PC-3 (cell line): ENCODE measurements at regions not wholly inside any gene's neighbourhood (a gene's known extent, or its start where the extent isn't known, plus 50 kb on each side); places are given as distances from the start of the nearest gene placed in this dataset.

Source experiments
- ATAC-seq: fragments of 200-7000 bp; cut with Tn5 transposase; 2 replicates; pipeline ENCODE4 v1.9.1; 2020; ENCODE audit warnings: mild to moderate bottlenecking, moderate library complexity
- BruUV-seq: library from RNA; stranded (reverse); fragments of 400-500 nt; replicated peaks from 2 replicates; lab custom pipeline; 2021; lab: Mats Ljungman, UMichigan
- CTCF ChIA-PET: fragments of 300-600 bp; sonication (Branson Sonifier 250); formaldehyde crosslinking; loops from one replicate; lab custom pipeline; 2022; ENCODE audit warnings: antibody characterized with exemption; lab: Charles Lee
- POLR2A ChIA-PET: fragments of 300-600 bp; sonication (Branson Sonifier 250); formaldehyde crosslinking; loops from one replicate; lab custom pipeline; 2022; ENCODE audit warnings: antibody characterized with exemption; ENCODE audit not compliant: unreplicated experiment; lab: Charles Lee
- DNase-seq: peaks from one replicate; pipeline ENCODE4 v3.0.0-alpha.2; 2015
- H2AFZ ChIP-seq: fragments of 300-600 bp; sonication (generic); 2 replicates; pipeline ENCODE4 v1.6.0; 2016; ENCODE audit warnings: antibody characterized with exemption, low read length
- H3F3A ChIP-seq: fragments of 300-600 bp; sonication (generic); one replicate; pipeline ENCODE4 v1.6.0; 2017; ENCODE audit warnings: antibody characterized with exemption, low read length, control low read depth, mild to moderate bottlenecking; ENCODE audit not compliant: unreplicated experiment
- H3K27ac ChIP-seq: fragments of 300-600 bp; sonication (generic); 2 replicates; pipeline ENCODE4 v1.5.1; 2016; ENCODE audit warnings: mild to moderate bottlenecking, low read length
- H3K27me3 ChIP-seq: fragments of 300-600 bp; sonication (generic); 2 replicates; pipeline ENCODE4 v1.6.1; 2016; ENCODE audit warnings: low read length, mixed read lengths
- H3K36me3 ChIP-seq: fragments of 300-600 bp; sonication (generic); 2 replicates; pipeline ENCODE4 v1.6.1; 2016; ENCODE audit warnings: low read depth, mixed run types, low read length, mixed read lengths
- H3K4me1 ChIP-seq: fragments of 300-600 bp; sonication (generic); 2 replicates; pipeline ENCODE4 v1.5.1; 2016; ENCODE audit warnings: low read length; ENCODE audit not compliant: insufficient read depth
- H3K4me2 ChIP-seq: fragments of 300-600 bp; sonication (generic); 2 replicates; pipeline ENCODE4 v1.6.0; 2016; ENCODE audit warnings: low read length
- H3K4me3 ChIP-seq: fragments of 300-600 bp; sonication (generic); 2 replicates; pipeline ENCODE4 v1.5.1; 2016; ENCODE audit warnings: mild to moderate bottlenecking, low read length, mixed read lengths
- H3K79me2 ChIP-seq: fragments of 300-600 bp; sonication (generic); 2 replicates; pipeline ENCODE4 v1.6.1; 2017; ENCODE audit warnings: low read length, mixed read lengths
- H3K9ac ChIP-seq: fragments of 300-600 bp; sonication (generic); 2 replicates; pipeline ENCODE4 v1.6.0; 2016; ENCODE audit warnings: mild to moderate bottlenecking, low read length
- H3K9me2 ChIP-seq: fragments of 300-600 bp; sonication (generic); replicated peaks from 2 replicates; pipeline ENCODE4 v1.6.1; 2016; ENCODE audit warnings: mixed run types, low read length, mixed read lengths
- H3K9me3 ChIP-seq: fragments of 300-600 bp; sonication (generic); 2 replicates; pipeline ENCODE4 v1.6.1; 2016; ENCODE audit warnings: low read length, mixed read lengths
- H4K20me1 ChIP-seq: fragments of 300-600 bp; sonication (generic); 2 replicates; pipeline ENCODE4 v1.6.1; 2016; ENCODE audit warnings: low read length, mixed read lengths
- EZH2 ChIP-seq: fragments of 300-600 bp; sonication (generic); IDR thresholded peaks from one replicate; pipeline ENCODE4 v1.6.1; 2017; ENCODE audit warnings: antibody characterized with exemption, mild to moderate bottlenecking, low read length; ENCODE audit not compliant: unreplicated experiment
- EZH2phosphoT487 ChIP-seq: fragments of 300-600 bp; sonication (generic); IDR thresholded peaks from 2 replicates; pipeline ENCODE4 v1.6.1; 2018; ENCODE audit warnings: mild to moderate bottlenecking, antibody characterized with exemption, low read length, borderline replicate concordance
- intact Hi-C: fragments of 100-400 bp; cut with micrococcal nuclease; formaldehyde crosslinking; loops from 2 replicates; pipeline ENCODE4 v1.9.0; 2023
- TF ChIP-seq, protein P1 (sequence below): fragments of 300-600 bp; sonication (generic); conservative IDR thresholded peaks from 2 replicates; pipeline ENCODE4 v1.5.1; 2017; ENCODE audit warnings: antibody characterized with exemption, low read depth, mild to moderate bottlenecking, low read length

- Histone ChIP-seq H3K4me3 (no peak overlapping the region), H3K9ac (no peak overlapping the region), H3K9me2 (no peaks in the 10 kb centered on the region), H3K4me1 (no peaks in the 10 kb centered on the region), H4K20me1 (no peaks in the 10 kb centered on the region), H2AFZ (no peak overlapping the region), H3K27me3 (peaks cover 64% of the 10 kb centered on the region), H3K27ac (no peak overlapping the region), H3K36me3 (no peaks in the 10 kb centered on the region), H3F3A (no peaks in the 10 kb centered on the region), H3K4me2 (no peak overlapping the region), H3K9me3 (no peaks in the 10 kb centered on the region), H3K79me2 (no peaks in the 10 kb centered on the region)
- no peak for ATAC-seq
- no TSS peak for BruUV-seq
- no peak for DNase-seq
- ChIA-PET POLR2A (no interaction called here), CTCF (no interaction called here)
- TF ChIP-seq EZH2 (no peak), EZH2phosphoT487 (no peak)
- TF ChIP-seq, protein P1, sequence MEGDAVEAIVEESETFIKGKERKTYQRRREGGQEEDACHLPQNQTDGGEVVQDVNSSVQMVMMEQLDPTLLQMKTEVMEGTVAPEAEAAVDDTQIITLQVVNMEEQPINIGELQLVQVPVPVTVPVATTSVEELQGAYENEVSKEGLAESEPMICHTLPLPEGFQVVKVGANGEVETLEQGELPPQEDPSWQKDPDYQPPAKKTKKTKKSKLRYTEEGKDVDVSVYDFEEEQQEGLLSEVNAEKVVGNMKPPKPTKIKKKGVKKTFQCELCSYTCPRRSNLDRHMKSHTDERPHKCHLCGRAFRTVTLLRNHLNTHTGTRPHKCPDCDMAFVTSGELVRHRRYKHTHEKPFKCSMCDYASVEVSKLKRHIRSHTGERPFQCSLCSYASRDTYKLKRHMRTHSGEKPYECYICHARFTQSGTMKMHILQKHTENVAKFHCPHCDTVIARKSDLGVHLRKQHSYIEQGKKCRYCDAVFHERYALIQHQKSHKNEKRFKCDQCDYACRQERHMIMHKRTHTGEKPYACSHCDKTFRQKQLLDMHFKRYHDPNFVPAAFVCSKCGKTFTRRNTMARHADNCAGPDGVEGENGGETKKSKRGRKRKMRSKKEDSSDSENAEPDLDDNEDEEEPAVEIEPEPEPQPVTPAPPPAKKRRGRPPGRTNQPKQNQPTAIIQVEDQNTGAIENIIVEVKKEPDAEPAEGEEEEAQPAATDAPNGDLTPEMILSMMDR, result no peak
- intact Hi-C loops, result no loop called here
Observed at GRCh38 chr13:111610879-111611278, 290.4 kb downstream of the TEX29 start.

DNA sequence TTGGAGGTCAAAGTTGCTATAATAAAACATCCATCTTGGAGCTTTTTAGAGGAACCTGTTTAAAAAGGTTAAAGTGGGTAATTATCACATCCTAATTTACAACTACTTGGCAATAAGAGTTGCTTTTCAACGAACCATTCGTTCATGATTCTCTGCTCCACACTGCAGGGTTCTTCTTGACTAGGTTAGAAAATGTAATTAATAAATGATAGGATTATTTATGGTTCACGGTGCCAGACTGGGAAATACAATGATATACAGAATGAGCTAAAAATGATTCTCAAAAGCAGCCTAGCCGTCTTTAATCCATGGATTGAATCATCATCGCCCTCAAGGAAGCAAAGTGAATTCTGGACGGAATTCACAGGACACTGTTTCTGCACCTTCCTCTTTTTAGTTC is 291.2 kb downstream of the TEX29 start:
- Histone ChIP-seq H3K27me3 (peaks cover 71% of the 10 kb centered on the region), H3K79me2 (no peaks in the 10 kb centered on the region), H4K20me1 (no peaks in the 10 kb centered on the region), H3F3A (no peaks in the 10 kb centered on the region), H3K9ac (no peak overlapping the region), H3K27ac (no peak overlapping the region), H3K4me3 (no peak overlapping the region), H2AFZ (no peak overlapping the region), H3K36me3 (no peaks in the 10 kb centered on the region), H3K4me2 (no peak overlapping the region), H3K4me1 (no peaks in the 10 kb centered on the region), H3K9me3 (no peaks in the 10 kb centered on the region), H3K9me2 (no peaks in the 10 kb centered on the region)
- no TSS peak for BruUV-seq
- POLR2A ChIA-PET, result no interaction called here
- TF ChIP-seq EZH2phosphoT487 (no peak), EZH2 (no peak)
- TF ChIP-seq, protein P1, result no peak
- CTCF ChIA-PET, result no interaction called here
- no peak for ATAC-seq
- intact Hi-C loops, result no loop called here
- no peak for DNase-seq

DNA sequence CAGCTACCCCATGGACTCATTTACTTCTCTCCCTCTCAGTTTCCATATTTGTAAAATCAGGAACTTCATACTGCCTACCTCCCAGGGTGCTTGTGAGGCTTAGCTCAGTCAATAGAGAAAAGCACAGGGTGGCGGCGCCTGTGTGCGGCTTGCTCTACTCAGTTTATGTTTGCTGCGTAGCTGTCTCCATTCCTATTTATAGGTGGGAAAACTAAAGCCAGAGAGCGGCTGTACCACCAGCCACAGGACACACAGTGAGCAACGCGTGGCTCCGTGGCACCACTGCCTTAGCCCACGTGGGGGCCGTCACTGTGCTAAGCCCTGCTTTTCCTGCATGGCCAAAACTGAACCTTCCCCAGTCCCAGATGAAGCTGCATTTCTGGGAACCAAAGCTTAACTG is 292.4 kb downstream of the TEX29 start:
- intact Hi-C loops, result no loop called here
- H3K9me3 ChIP-seq, result no peaks in the 10 kb centered on the region
- no peaks in the 10 kb centered on the region for H3K79me2 ChIP-seq
- H3K27me3 ChIP-seq, result peaks cover 79% of the 10 kb centered on the region
- no TSS peak for BruUV-seq
- ChIA-PET CTCF (no interaction called here), POLR2A (no interaction called here)
- no peaks in the 10 kb centered on the region for H3F3A ChIP-seq
- H3K4me2 ChIP-seq, result no peak overlapping the region
- no peak overlapping the region for H3K4me3 ChIP-seq
- H4K20me1 ChIP-seq, result no peaks in the 10 kb centered on the region
- H3K4me1 ChIP-seq, result no peaks in the 10 kb centered on the region
- ATAC-seq (no peak), DNase-seq (no peak)
- H3K9ac ChIP-seq, result no peak overlapping the region
- TF ChIP-seq EZH2 (no peak), EZH2phosphoT487 (no peak)
- TF ChIP-seq, protein P1, result no peak
- H3K9me2 ChIP-seq, result no peaks in the 10 kb centered on the region
- H3K27ac ChIP-seq, result no peak overlapping the region
- no peak overlapping the region for H2AFZ ChIP-seq
- H3K36me3 ChIP-seq, result no peaks in the 10 kb centered on the region
